GM21360 (cell line): ENCODE measurements at regions not wholly inside any gene's neighbourhood (a gene's known extent, or its start where the extent isn't known, plus 50 kb on each side); places are given as distances from the start of the nearest gene placed in this dataset.

Experiments
- ATAC-seq: cut with Tn5 transposase; IDR thresholded peaks from one replicate; pipeline ENCODE4 v1.9.1; 2021; ENCODE audit warnings: mild to moderate bottlenecking, moderate library complexity; ENCODE audit not compliant: unreplicated experiment

GRCh38 chrX:134172588-134173259, 64.3 kb upstream of the CCDC160 start:
- ATAC-seq: no peak

- no peak for ATAC-seq
Observed at GRCh38 chrX:134173541-134174272, 63.3 kb upstream of the CCDC160 start.

- ATAC-seq: no peak
Observed at GRCh38 chrX:134174273-134174660, 62.7 kb upstream of the CCDC160 start.

DNA sequence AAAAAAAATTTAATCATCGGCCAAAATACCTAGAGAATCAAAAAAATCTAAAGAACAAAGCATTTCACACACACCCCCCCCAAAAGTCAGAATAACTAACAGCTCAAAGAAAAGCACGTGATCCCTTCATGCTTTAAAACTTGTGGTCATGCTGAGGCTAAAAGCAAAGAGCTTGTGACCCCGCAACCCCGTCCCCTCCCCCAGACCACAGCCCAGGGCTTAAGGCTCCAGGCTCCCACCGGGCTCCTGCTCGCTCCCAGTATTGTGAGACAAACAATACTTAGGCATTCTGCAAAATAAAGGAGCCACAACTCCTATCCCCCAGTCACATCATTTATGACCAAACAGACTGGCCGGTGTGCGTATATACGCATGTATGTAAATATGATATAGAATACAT, 62.1 kb upstream of the CCDC160 start:
- ATAC-seq: no peak

- no peak for ATAC-seq
Observed at GRCh38 chrX:134177527-134177926, 59.5 kb upstream of the CCDC160 start.

DNA sequence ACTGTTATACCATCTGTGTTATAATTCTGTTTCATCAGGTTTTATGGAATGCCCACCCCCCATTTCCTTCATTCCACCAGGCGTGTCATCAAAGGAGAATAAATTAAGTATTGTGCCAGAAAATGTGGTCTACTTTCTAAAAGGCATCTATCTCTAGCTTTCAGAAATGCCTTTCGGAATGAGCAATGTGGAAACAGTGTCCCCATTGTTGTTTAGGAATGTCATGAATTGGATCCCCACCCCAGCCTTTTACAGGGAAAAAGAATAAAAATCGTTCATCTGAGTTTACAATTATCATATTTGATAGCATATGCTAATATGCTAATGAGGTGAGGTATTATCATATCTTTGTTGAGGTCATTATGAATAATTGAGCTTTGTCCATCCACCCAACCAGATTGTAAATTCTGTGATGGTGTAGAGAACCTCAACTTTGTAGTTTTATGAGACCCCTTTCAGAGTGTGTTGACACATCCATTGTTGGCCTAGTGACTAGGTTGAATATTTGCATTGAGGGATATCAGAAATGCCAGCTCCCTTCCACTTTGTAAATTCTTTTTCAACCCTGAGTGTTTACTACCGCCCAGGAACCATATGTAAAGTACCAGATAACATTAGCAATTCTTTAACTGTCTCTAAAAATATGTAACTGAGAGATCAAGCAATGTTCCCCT, 56.2 kb upstream of the CCDC160 start:
- ATAC-seq: no peak

- ATAC-seq: no peak
Observed at GRCh38 chrX:134181275-134181660, 55.7 kb upstream of the CCDC160 start.

GRCh38 chrX:134183665-134184064, 53.3 kb upstream of the CCDC160 start:
- ATAC-seq: no peak

GRCh38 chrX:134184936-134185335, 52.0 kb upstream of the CCDC160 start:
- no peak for ATAC-seq

- no peak for ATAC-seq
Observed at GRCh38 chrX:134186362-134187121, 50.4 kb upstream of the CCDC160 start.
